GM06990 (cell line): ENCODE measurements at regions not wholly inside any gene's neighbourhood (a gene's known extent, or its start where the extent isn't known, plus 50 kb on each side); places are given as distances from the start of the nearest gene placed in this dataset.

Experiments used
- DNase-seq: peaks from one replicate; pipeline ENCODE4 v3.0.0-alpha.2; 2011; ENCODE audit not compliant: insufficient read length; ENCODE audit errors: extremely low read depth
- H3K27me3 ChIP-seq: replicated peaks from 2 replicates; pipeline ENCODE4 v1.6.0; 2011; ENCODE audit warnings: low read length; ENCODE audit not compliant: control insufficient read depth, insufficient read depth
- H3K36me3 ChIP-seq: 2 replicates; pipeline ENCODE4 v1.5.1; 2011; ENCODE audit warnings: low read length; ENCODE audit not compliant: control insufficient read depth, insufficient read depth
- H3K4me3 ChIP-seq: replicated peaks from 2 replicates; pipeline ENCODE4 v1.5.1; 2011; ENCODE audit warnings: low read depth, mild to moderate bottlenecking, control low read depth, low read length
- CTCF ChIP-seq: IDR thresholded peaks from 2 replicates; pipeline ENCODE4 v1.5.1; 2011; ENCODE audit warnings: low read length, control low read depth, mild to moderate bottlenecking, inconsistent platforms; ENCODE audit not compliant: insufficient read depth, poor library complexity, severe bottlenecking

- no peaks in the 10 kb centered on the region for H3K27me3 ChIP-seq
- no peak for DNase-seq
- no peaks in the 10 kb centered on the region for H3K36me3 ChIP-seq
- TF ChIP-seq CTCF: no peak
- no peak overlapping the region for H3K4me3 ChIP-seq
Measured at GRCh38 chr9:31969552-31969951, 414.9 kb upstream of the ACO1 start.

GRCh38 chr9:31983895-31984294 lies 400.5 kb upstream of the ACO1 start:
- Histone ChIP-seq H3K27me3 (no peaks in the 10 kb centered on the region), H3K36me3 (no peaks in the 10 kb centered on the region), H3K4me3 (no peak overlapping the region)
- TF ChIP-seq CTCF: no peak
- no peak for DNase-seq

GRCh38 chr9:31996331-31996730 lies 388.1 kb upstream of the ACO1 start:
- DNase-seq: no peak
- Histone ChIP-seq H3K36me3 (no peaks in the 10 kb centered on the region), H3K4me3 (no peak overlapping the region)

GRCh38 chr9:32004431-32005076 lies 379.9 kb upstream of the ACO1 start:
- Histone ChIP-seq H3K4me3 (no peak overlapping the region), H3K27me3 (no peaks in the 10 kb centered on the region), H3K36me3 (no peaks in the 10 kb centered on the region)
- no peak for TF ChIP-seq CTCF
- no peak for DNase-seq

More at GRCh38 chr9:31996331-31996730, 388.1 kb upstream of the ACO1 start:
- no peaks in the 10 kb centered on the region for H3K27me3 ChIP-seq
- no peak for TF ChIP-seq CTCF

GRCh38 chr9:32010322-32010721 lies 374.1 kb upstream of the ACO1 start:
- Histone ChIP-seq H3K27me3 (no peaks in the 10 kb centered on the region), H3K4me3 (no peak overlapping the region), H3K36me3 (no peaks in the 10 kb centered on the region)
- DNase-seq: no peak
- TF ChIP-seq CTCF: no peak

- Histone ChIP-seq H3K4me3 (no peak overlapping the region), H3K27me3 (no peaks in the 10 kb centered on the region), H3K36me3 (no peaks in the 10 kb centered on the region)
- TF ChIP-seq CTCF: no peak
- DNase-seq: no peak
Measured at GRCh38 chr9:32011049-32011448, 373.4 kb upstream of the ACO1 start.
